ENCODE measurements at regions not wholly inside any gene's neighbourhood (a gene's known extent, or its start where the extent isn't known, plus 50 kb on each side); places are given as distances from the start of the nearest gene placed in this dataset.

DNA sequence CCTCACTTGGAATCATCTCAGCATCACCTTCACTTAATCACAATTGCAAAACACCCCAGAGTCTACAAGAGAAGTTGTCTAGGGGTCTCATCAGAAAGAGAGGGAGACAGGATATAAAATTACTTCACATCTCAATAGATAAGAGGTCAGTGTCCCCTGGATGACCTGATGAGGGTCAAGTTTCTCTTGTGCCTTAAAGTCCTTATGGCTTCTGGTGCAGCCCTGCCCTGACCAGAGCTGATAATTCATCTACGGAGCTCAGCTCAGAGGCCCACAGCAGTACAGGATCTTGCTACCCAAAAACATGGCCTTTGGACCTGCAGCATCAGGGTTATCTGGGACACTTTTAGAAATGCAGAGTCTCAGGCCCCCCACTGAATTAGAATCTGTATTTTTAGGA, 111.1 kb upstream of the GLI3 start:
- no peak for ATAC-seq (replicated peaks; ENCODE audit: extremely low read depth, poor library complexity, severe bottlenecking)
- H3K36me3 Mint-ChIP-seq (ENCODE audit: insufficient read depth): no peaks in the 10 kb centered on the region
- H3K27ac Mint-ChIP-seq (ENCODE audit: low read depth): no peak overlapping the region
- no peak for DNase-seq (ENCODE audit: low spot score in 2 of 2)
- no peak overlapping the region for H3K4me3 Mint-ChIP-seq
- H3K4me1 Mint-ChIP-seq: no peaks in the 10 kb centered on the region
- peaks cover 13% of the 10 kb centered on the region for H3K9me3 Mint-ChIP-seq
- H3K27me3 Mint-ChIP-seq: no peaks in the 10 kb centered on the region

DNA sequence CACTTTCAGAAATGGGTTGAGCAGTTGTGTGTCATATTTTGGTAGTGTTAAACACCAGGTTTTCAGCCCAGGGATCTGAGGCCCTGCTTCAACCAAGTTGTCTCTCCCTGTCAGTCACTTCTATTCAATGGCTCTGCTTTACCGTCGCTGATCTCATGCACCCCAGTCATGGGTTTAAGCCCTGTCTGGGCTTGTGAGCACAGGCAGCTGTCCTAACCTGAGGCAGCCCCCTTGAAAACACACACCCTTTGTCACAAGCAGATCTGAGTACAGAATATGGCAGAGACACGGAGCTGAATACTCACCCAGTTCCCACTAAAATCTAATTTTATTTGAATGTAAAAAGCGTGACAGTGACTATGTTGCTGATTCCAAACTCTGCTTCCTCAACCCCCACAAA, 110.6 kb upstream of the GLI3 start:
- no peak for ATAC-seq (replicated peaks; ENCODE audit: extremely low read depth, poor library complexity, severe bottlenecking)
- H3K27me3 Mint-ChIP-seq: no peaks in the 10 kb centered on the region
- DNase-seq (ENCODE audit: low spot score in 2 of 2): no peak
- H3K4me1 Mint-ChIP-seq: no peaks in the 10 kb centered on the region
- peaks cover 13% of the 10 kb centered on the region for H3K9me3 Mint-ChIP-seq
- H3K36me3 Mint-ChIP-seq (ENCODE audit: insufficient read depth): no peaks in the 10 kb centered on the region
- no peak overlapping the region for H3K27ac Mint-ChIP-seq (ENCODE audit: low read depth)
- no peak overlapping the region for H3K4me3 Mint-ChIP-seq

- no peak for ATAC-seq (replicated peaks; ENCODE audit: extremely low read depth, poor library complexity, severe bottlenecking)
- no peak for DNase-seq (ENCODE audit: low spot score in 2 of 2)
- Mint-ChIP-seq H3K27ac (ENCODE audit: low read depth) (no peak overlapping the region), H3K36me3 (ENCODE audit: insufficient read depth) (no peaks in the 10 kb centered on the region), H3K27me3 (no peaks in the 10 kb centered on the region), H3K4me1 (no peaks in the 10 kb centered on the region), H3K9me3 (peaks cover 11% of the 10 kb centered on the region), H3K4me3 (no peak overlapping the region)
Measured at GRCh38 chr7:42345478-42346299, 108.7 kb upstream of the GLI3 start.

- no peaks in the 10 kb centered on the region for H3K36me3 Mint-ChIP-seq (ENCODE audit: insufficient read depth)
- no peaks in the 10 kb centered on the region for H3K27me3 Mint-ChIP-seq
- DNase-seq (ENCODE audit: low spot score in 2 of 2) (no peak), ATAC-seq (replicated peaks; ENCODE audit: extremely low read depth, poor library complexity, severe bottlenecking) (no peak)
- H3K9me3 Mint-ChIP-seq: peaks cover 4% of the 10 kb centered on the region
- H3K4me1 Mint-ChIP-seq: no peaks in the 10 kb centered on the region
- H3K27ac Mint-ChIP-seq (ENCODE audit: low read depth): no peak overlapping the region
- no peak overlapping the region for H3K4me3 Mint-ChIP-seq
Measured at GRCh38 chr7:42344198-42344755, 107.3 kb upstream of the GLI3 start.

DNA sequence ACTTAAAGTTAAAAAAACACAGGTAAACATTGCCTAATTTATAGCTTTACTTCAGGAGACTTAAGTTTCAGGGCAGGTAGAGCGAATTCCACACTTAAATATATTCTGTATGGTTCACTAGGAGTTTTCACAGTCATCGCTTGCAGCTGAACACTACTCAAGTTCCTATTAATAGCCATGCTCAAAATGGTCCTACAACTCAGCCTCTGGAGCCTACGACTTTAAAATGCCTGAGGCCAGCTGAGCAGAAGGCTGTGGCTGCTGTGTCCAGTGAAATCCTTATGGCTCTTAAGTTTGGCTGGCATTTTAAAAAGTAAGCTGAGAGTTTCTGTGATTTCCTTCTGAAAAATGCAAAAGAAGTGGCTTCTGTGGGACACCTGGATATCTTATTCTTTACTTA, 105.4 kb upstream of the GLI3 start:
- Mint-ChIP-seq H3K9me3 (peaks cover 8% of the 10 kb centered on the region), H3K36me3 (ENCODE audit: insufficient read depth) (no peaks in the 10 kb centered on the region)

GRCh38 chr7:42340436-42340835, 103.4 kb upstream of the GLI3 start:
- Mint-ChIP-seq H3K27ac (ENCODE audit: low read depth) (no peak overlapping the region), H3K27me3 (no peaks in the 10 kb centered on the region), H3K36me3 (ENCODE audit: insufficient read depth) (no peaks in the 10 kb centered on the region), H3K4me3 (no peak overlapping the region), H3K4me1 (no peaks in the 10 kb centered on the region), H3K9me3 (peaks cover 6% of the 10 kb centered on the region)
- ATAC-seq (replicated peaks; ENCODE audit: extremely low read depth, poor library complexity, severe bottlenecking) (no peak), DNase-seq (ENCODE audit: low spot score in 2 of 2) (no peak)

More for the DNA sequence above, 105.4 kb upstream of the GLI3 start:
- Mint-ChIP-seq H3K4me1 (no peaks in the 10 kb centered on the region), H3K4me3 (no peak overlapping the region), H3K27ac (ENCODE audit: low read depth) (no peak overlapping the region), H3K27me3 (no peaks in the 10 kb centered on the region)
- ATAC-seq (replicated peaks; ENCODE audit: extremely low read depth, poor library complexity, severe bottlenecking) (no peak), DNase-seq (ENCODE audit: low spot score in 2 of 2) (no peak)

DNA sequence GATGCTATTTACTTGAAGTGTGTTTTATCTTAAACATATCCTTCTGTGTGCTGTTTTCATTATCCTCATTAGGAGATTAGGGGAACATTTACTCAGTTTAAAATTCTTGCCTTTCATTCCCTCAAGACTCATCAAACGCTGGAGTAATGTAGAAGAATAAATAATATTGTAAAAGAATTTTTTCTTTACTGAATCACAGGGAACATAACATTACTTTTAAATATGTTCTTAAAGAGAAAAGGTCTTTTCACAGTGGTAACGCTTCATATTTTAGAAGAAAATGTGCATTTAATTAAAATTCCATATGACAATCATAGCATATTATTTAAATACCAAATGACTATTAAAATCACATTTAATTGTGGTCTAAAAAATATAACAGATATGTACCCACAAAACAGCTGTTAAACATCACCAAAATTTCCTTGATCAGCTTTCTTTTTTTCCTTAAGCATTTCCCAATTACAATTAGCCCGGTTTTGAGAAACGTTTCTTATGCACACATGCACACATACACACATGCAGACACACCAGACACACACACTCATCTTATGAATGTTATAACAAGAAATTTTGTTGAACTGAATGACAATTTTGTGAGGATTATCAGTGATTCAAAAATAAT, 102.0 kb upstream of the GLI3 start:
- no peaks in the 10 kb centered on the region for H3K4me1 Mint-ChIP-seq
- no peak for ATAC-seq (replicated peaks; ENCODE audit: extremely low read depth, poor library complexity, severe bottlenecking)

DNA sequence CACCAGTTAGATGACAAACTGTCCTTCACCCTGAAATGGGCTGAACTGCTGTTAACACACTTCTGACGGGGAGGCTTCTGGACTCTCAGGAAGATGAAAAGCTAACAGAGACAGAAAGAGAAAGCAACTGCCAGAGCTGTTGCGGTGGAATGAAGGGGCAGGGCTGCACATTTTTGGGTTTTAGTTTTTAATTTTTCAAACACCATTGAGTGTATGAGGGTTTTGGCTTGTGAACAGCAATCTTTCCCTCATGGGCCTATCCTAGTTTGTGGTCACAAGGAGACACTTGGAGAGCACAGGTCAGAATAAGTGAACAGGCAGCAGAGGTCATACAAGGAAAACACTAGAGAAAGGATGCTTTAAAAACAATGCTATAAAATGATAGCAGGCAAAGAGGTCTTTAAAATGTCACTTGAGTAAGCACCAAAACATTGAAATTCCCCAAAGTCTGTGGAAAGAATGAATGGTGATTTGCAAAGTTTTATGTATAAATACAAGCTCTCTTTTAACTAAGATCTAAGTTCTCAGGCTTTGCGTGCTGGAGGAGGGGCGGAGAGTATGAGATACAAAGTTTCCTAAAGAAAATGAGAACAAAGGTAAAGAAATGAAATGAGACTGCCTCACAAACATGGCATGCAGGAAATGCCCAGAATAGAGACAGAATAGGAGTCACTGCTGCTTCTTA, 101.4 kb upstream of the GLI3 start:
- no peaks in the 10 kb centered on the region for H3K27me3 Mint-ChIP-seq
- no peak overlapping the region for H3K27ac Mint-ChIP-seq (ENCODE audit: low read depth)
- no peaks in the 10 kb centered on the region for H3K36me3 Mint-ChIP-seq (ENCODE audit: insufficient read depth)
- no peaks in the 10 kb centered on the region for H3K4me1 Mint-ChIP-seq
- no peak overlapping the region for H3K4me3 Mint-ChIP-seq
- no peak for ATAC-seq (replicated peaks; ENCODE audit: extremely low read depth, poor library complexity, severe bottlenecking)
- DNase-seq (ENCODE audit: low spot score in 2 of 2): no peak
- peaks cover 11% of the 10 kb centered on the region for H3K9me3 Mint-ChIP-seq

More for the DNA sequence above, 102.0 kb upstream of the GLI3 start:
- Mint-ChIP-seq H3K36me3 (ENCODE audit: insufficient read depth) (no peaks in the 10 kb centered on the region), H3K9me3 (peaks cover 11% of the 10 kb centered on the region), H3K27me3 (no peaks in the 10 kb centered on the region), H3K27ac (ENCODE audit: low read depth) (no peak overlapping the region), H3K4me3 (no peak overlapping the region)
- DNase-seq (ENCODE audit: low spot score in 2 of 2): no peak

GRCh38 chr7:42337225-42337905, 100.4 kb upstream of the GLI3 start:
- H3K4me1 Mint-ChIP-seq: no peaks in the 10 kb centered on the region
- no peaks in the 10 kb centered on the region for H3K27me3 Mint-ChIP-seq
- H3K9me3 Mint-ChIP-seq: peaks cover 16% of the 10 kb centered on the region
- DNase-seq (ENCODE audit: low spot score in 2 of 2) (no peak), ATAC-seq (replicated peaks; ENCODE audit: extremely low read depth, poor library complexity, severe bottlenecking) (no peak)
- H3K27ac Mint-ChIP-seq (ENCODE audit: low read depth): no peak overlapping the region
- no peaks in the 10 kb centered on the region for H3K36me3 Mint-ChIP-seq (ENCODE audit: insufficient read depth)
- no peak overlapping the region for H3K4me3 Mint-ChIP-seq

- DNase-seq (ENCODE audit: low spot score in 2 of 2): no peak
- Mint-ChIP-seq H3K27ac (ENCODE audit: low read depth) (no peak overlapping the region), H3K4me1 (no peaks in the 10 kb centered on the region), H3K36me3 (ENCODE audit: insufficient read depth) (no peaks in the 10 kb centered on the region), H3K9me3 (peaks cover 25% of the 10 kb centered on the region), H3K4me3 (no peak overlapping the region), H3K27me3 (no peaks in the 10 kb centered on the region)
- no peak for ATAC-seq (replicated peaks; ENCODE audit: extremely low read depth, poor library complexity, severe bottlenecking)
Measured at GRCh38 chr7:42332605-42333222, 95.7 kb upstream of the GLI3 start.

DNA sequence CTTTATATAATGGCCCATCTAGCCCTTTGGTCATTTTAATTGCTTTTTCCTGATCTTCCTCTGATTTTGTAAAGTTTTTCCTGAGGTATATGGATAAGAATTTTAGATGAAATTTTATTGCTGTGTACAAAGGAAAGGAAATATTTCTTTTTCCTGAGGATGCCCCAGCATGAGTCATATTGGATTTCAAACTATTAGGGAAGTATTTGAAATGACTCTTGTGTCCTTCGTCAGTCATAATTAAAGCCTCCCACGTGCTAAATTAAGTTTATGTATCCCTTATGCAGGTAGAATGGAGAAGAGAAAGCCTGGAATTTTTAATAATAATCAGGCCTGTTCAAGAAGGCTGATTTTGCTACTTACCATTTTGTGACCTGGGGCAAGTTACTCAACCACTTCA, 82.6 kb upstream of the GLI3 start:
- DNase-seq (ENCODE audit: low spot score in 2 of 2) (no peak), ATAC-seq (replicated peaks; ENCODE audit: extremely low read depth, poor library complexity, severe bottlenecking) (no peak)
- no peak overlapping the region for H3K27ac Mint-ChIP-seq (ENCODE audit: low read depth)
- H3K27me3 Mint-ChIP-seq: no peaks in the 10 kb centered on the region
- peaks cover 2% of the 10 kb centered on the region for H3K36me3 Mint-ChIP-seq (ENCODE audit: insufficient read depth)
- H3K4me1 Mint-ChIP-seq: no peaks in the 10 kb centered on the region
- no peak overlapping the region for H3K4me3 Mint-ChIP-seq
- no peaks in the 10 kb centered on the region for H3K9me3 Mint-ChIP-seq

DNA sequence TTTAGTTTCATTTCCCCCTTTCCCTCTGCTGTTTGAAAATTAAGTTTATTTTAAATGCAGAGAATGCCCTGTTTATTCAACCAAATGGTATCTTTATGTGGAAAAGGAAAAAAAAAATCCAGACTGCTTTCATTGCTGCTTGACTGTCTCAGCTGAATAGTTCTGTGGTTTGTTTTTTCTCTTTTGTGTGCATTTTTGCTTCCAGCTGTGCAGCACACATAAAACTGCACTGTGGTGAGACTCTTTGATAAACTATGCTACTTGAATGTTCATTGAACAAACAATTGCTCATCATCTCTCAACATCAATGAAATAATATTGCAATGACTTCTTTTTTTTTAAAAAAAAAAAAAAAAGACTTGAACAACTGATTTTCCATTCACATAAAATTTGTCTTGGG, 78.6 kb upstream of the GLI3 start:
- DNase-seq (ENCODE audit: low spot score in 2 of 2): no peak
- Mint-ChIP-seq H3K4me3 (no peak overlapping the region), H3K4me1 (no peaks in the 10 kb centered on the region), H3K36me3 (ENCODE audit: insufficient read depth) (no peaks in the 10 kb centered on the region), H3K27me3 (no peaks in the 10 kb centered on the region), H3K9me3 (no peaks in the 10 kb centered on the region), H3K27ac (ENCODE audit: low read depth) (no peak overlapping the region)
- ATAC-seq (replicated peaks; ENCODE audit: extremely low read depth, poor library complexity, severe bottlenecking): no peak
